Activated naive CD4-positive, alpha-beta T cell treated with anti-CD3 and anti-CD28 coated beads, Interleukin-2, amount 50 U/mL, for 24 hours (primary cell): ENCODE measurements at regions not wholly inside any gene's neighbourhood (a gene's known extent, or its start where the extent isn't known, plus 50 kb on each side); places are given as distances from the start of the nearest gene placed in this dataset.

Experiments
- H3K27ac Mint-ChIP-seq: one replicate; pipeline ENCODE4 v1.8.0; 2021; ENCODE audit warnings: mild to moderate bottlenecking, mixed read lengths
- H3K27me3 Mint-ChIP-seq: one replicate; pipeline ENCODE4 v1.8.0; 2021; ENCODE audit warnings: mixed read lengths
- H3K36me3 Mint-ChIP-seq: one replicate; pipeline ENCODE4 v1.8.0; 2021; ENCODE audit warnings: mixed read lengths
- H3K4me1 Mint-ChIP-seq: one replicate; pipeline ENCODE4 v1.8.0; 2021; ENCODE audit warnings: mixed read lengths
- H3K4me3 Mint-ChIP-seq: one replicate; pipeline ENCODE4 v1.8.0; 2021; ENCODE audit warnings: mild to moderate bottlenecking, mixed read lengths
- H3K9me3 Mint-ChIP-seq: one replicate; pipeline ENCODE4 v1.8.0; 2021; ENCODE audit warnings: mixed read lengths

GRCh38 chr13:76738616-76739015 is 147.6 kb downstream of the KCTD12 start:
- H3K4me1 Mint-ChIP-seq = no peaks in the 10 kb centered on the region
- H3K27me3 Mint-ChIP-seq = peaks cover 7% of the 10 kb centered on the region
- H3K4me3 Mint-ChIP-seq = no peak overlapping the region
- no peak overlapping the region for H3K27ac Mint-ChIP-seq
- H3K36me3 Mint-ChIP-seq = no peaks in the 10 kb centered on the region
- no peaks in the 10 kb centered on the region for H3K9me3 Mint-ChIP-seq

GRCh38 chr13:76737526-76737925 is 148.7 kb downstream of the KCTD12 start:
- Mint-ChIP-seq H3K4me1 (no peaks in the 10 kb centered on the region), H3K36me3 (no peaks in the 10 kb centered on the region), H3K27me3 (peaks cover 8% of the 10 kb centered on the region), H3K4me3 (no peak overlapping the region), H3K27ac (no peak overlapping the region), H3K9me3 (no peaks in the 10 kb centered on the region)

- H3K36me3 Mint-ChIP-seq = no peaks in the 10 kb centered on the region
- H3K27ac Mint-ChIP-seq = no peak overlapping the region
- no peak overlapping the region for H3K4me3 Mint-ChIP-seq
- no peaks in the 10 kb centered on the region for H3K4me1 Mint-ChIP-seq
- H3K9me3 Mint-ChIP-seq = no peaks in the 10 kb centered on the region
- H3K27me3 Mint-ChIP-seq = peaks cover 2% of the 10 kb centered on the region
Observed at GRCh38 chr13:76735641-76736040, 150.6 kb downstream of the KCTD12 start.

GRCh38 chr13:76733671-76734070 is 152.5 kb downstream of the KCTD12 start:
- no peak overlapping the region for H3K4me3 Mint-ChIP-seq
- H3K27ac Mint-ChIP-seq = no peak overlapping the region
- H3K9me3 Mint-ChIP-seq = no peaks in the 10 kb centered on the region
- peaks cover 2% of the 10 kb centered on the region for H3K27me3 Mint-ChIP-seq
- no peaks in the 10 kb centered on the region for H3K4me1 Mint-ChIP-seq
- no peaks in the 10 kb centered on the region for H3K36me3 Mint-ChIP-seq

- H3K9me3 Mint-ChIP-seq = no peaks in the 10 kb centered on the region
- no peak overlapping the region for H3K4me3 Mint-ChIP-seq
- H3K36me3 Mint-ChIP-seq = no peaks in the 10 kb centered on the region
- H3K27ac Mint-ChIP-seq = no peak overlapping the region
- peaks cover 2% of the 10 kb centered on the region for H3K27me3 Mint-ChIP-seq
- no peaks in the 10 kb centered on the region for H3K4me1 Mint-ChIP-seq
Observed at GRCh38 chr13:76732367-76732766, 153.8 kb downstream of the KCTD12 start.

GRCh38 chr13:76730220-76730619 is 156.0 kb downstream of the KCTD12 start:
- Mint-ChIP-seq H3K4me3 (no peak overlapping the region), H3K4me1 (no peaks in the 10 kb centered on the region), H3K9me3 (no peaks in the 10 kb centered on the region)

GRCh38 chr13:76729691-76730090 is 156.5 kb downstream of the KCTD12 start:
- no peak overlapping the region for H3K4me3 Mint-ChIP-seq
- no peaks in the 10 kb centered on the region for H3K9me3 Mint-ChIP-seq
- no peaks in the 10 kb centered on the region for H3K4me1 Mint-ChIP-seq
- H3K27me3 Mint-ChIP-seq = peaks cover 2% of the 10 kb centered on the region
- H3K27ac Mint-ChIP-seq = no peak overlapping the region
- peaks cover 4% of the 10 kb centered on the region for H3K36me3 Mint-ChIP-seq

More at GRCh38 chr13:76730220-76730619, 156.0 kb downstream of the KCTD12 start:
- peaks cover 2% of the 10 kb centered on the region for H3K27me3 Mint-ChIP-seq
- H3K36me3 Mint-ChIP-seq = peaks cover 4% of the 10 kb centered on the region
- no peak overlapping the region for H3K27ac Mint-ChIP-seq

GRCh38 chr13:76725896-76726295 is 160.3 kb downstream of the KCTD12 start:
- no peaks in the 10 kb centered on the region for H3K4me1 Mint-ChIP-seq
- H3K4me3 Mint-ChIP-seq = no peak overlapping the region
- H3K27me3 Mint-ChIP-seq = no peaks in the 10 kb centered on the region
- H3K9me3 Mint-ChIP-seq = no peaks in the 10 kb centered on the region
- H3K27ac Mint-ChIP-seq = no peak overlapping the region
- peaks cover 4% of the 10 kb centered on the region for H3K36me3 Mint-ChIP-seq

GRCh38 chr13:76725211-76725610 is 161.0 kb downstream of the KCTD12 start:
- Mint-ChIP-seq H3K4me3 (no peak overlapping the region), H3K27me3 (no peaks in the 10 kb centered on the region), H3K27ac (peak overlapping the region; percentile 23), H3K4me1 (no peaks in the 10 kb centered on the region), H3K36me3 (peaks cover 4% of the 10 kb centered on the region), H3K9me3 (no peaks in the 10 kb centered on the region)

- H3K4me1 Mint-ChIP-seq = no peaks in the 10 kb centered on the region
Observed at GRCh38 chr13:76724421-76724820, 161.8 kb downstream of the KCTD12 start.

GRCh38 chr13:76723551-76724232 is 162.5 kb downstream of the KCTD12 start:
- Mint-ChIP-seq H3K27me3 (no peaks in the 10 kb centered on the region), H3K4me1 (no peaks in the 10 kb centered on the region), H3K4me3 (no peak overlapping the region), H3K27ac (no peak overlapping the region), H3K36me3 (peaks cover 4% of the 10 kb centered on the region), H3K9me3 (no peaks in the 10 kb centered on the region)

More at GRCh38 chr13:76724421-76724820, 161.8 kb downstream of the KCTD12 start:
- Mint-ChIP-seq H3K36me3 (peaks cover 4% of the 10 kb centered on the region), H3K27ac (no peak overlapping the region), H3K9me3 (no peaks in the 10 kb centered on the region), H3K27me3 (no peaks in the 10 kb centered on the region), H3K4me3 (no peak overlapping the region)

GRCh38 chr13:76722782-76723181 is 163.4 kb downstream of the KCTD12 start:
- Mint-ChIP-seq H3K27ac (no peak overlapping the region), H3K36me3 (peaks cover 4% of the 10 kb centered on the region), H3K4me3 (no peak overlapping the region), H3K4me1 (no peaks in the 10 kb centered on the region), H3K9me3 (no peaks in the 10 kb centered on the region), H3K27me3 (no peaks in the 10 kb centered on the region)

GRCh38 chr13:76720821-76721220 is 165.4 kb downstream of the KCTD12 start:
- no peaks in the 10 kb centered on the region for H3K4me1 Mint-ChIP-seq
- H3K9me3 Mint-ChIP-seq = no peaks in the 10 kb centered on the region
- no peak overlapping the region for H3K27ac Mint-ChIP-seq
- no peak overlapping the region for H3K4me3 Mint-ChIP-seq
- H3K27me3 Mint-ChIP-seq = no peaks in the 10 kb centered on the region
- no peaks in the 10 kb centered on the region for H3K36me3 Mint-ChIP-seq

GRCh38 chr13:76720416-76720815 is 165.8 kb downstream of the KCTD12 start:
- Mint-ChIP-seq H3K4me1 (no peaks in the 10 kb centered on the region), H3K27ac (no peak overlapping the region), H3K9me3 (no peaks in the 10 kb centered on the region), H3K27me3 (no peaks in the 10 kb centered on the region), H3K4me3 (no peak overlapping the region), H3K36me3 (no peaks in the 10 kb centered on the region)

- Mint-ChIP-seq H3K4me1 (no peaks in the 10 kb centered on the region), H3K36me3 (no peaks in the 10 kb centered on the region), H3K4me3 (no peak overlapping the region), H3K27ac (no peak overlapping the region), H3K27me3 (no peaks in the 10 kb centered on the region), H3K9me3 (no peaks in the 10 kb centered on the region)
Observed at GRCh38 chr13:76719955-76720354, 166.2 kb downstream of the KCTD12 start.

GRCh38 chr13:76717092-76717491 is 169.1 kb downstream of the KCTD12 start:
- Mint-ChIP-seq H3K4me3 (no peak overlapping the region), H3K27ac (no peak overlapping the region), H3K36me3 (no peaks in the 10 kb centered on the region), H3K27me3 (no peaks in the 10 kb centered on the region), H3K4me1 (no peaks in the 10 kb centered on the region), H3K9me3 (no peaks in the 10 kb centered on the region)

- Mint-ChIP-seq H3K36me3 (no peaks in the 10 kb centered on the region), H3K9me3 (no peaks in the 10 kb centered on the region), H3K4me3 (no peak overlapping the region), H3K4me1 (no peaks in the 10 kb centered on the region), H3K27ac (no peak overlapping the region), H3K27me3 (no peaks in the 10 kb centered on the region)
Observed at GRCh38 chr13:76715621-76716020, 170.6 kb downstream of the KCTD12 start.
